T-cell (primary cell): ENCODE measurements at regions not wholly inside any gene's neighbourhood (a gene's known extent, or its start where the extent isn't known, plus 50 kb on each side); places are given as distances from the start of the nearest gene placed in this dataset.

Source experiments
- ATAC-seq, 4 experiments: fragments of 200-7000 bp in 3 of 4; fragments of 150-1000 bp in 1 of 4; cut with Tn5 transposase; replicated peaks in 1 of 4; 1 replicate in 3 of 4; 2 replicates in 1 of 4; pipeline ENCODE4 v1.10.0; 2021; ENCODE audit warnings: moderate library complexity in 3 of 4, mild to moderate bottlenecking in 2 of 4, moderate number of reproducible peaks in 1 of 4
- CTCF ChIA-PET, 2 donors: fragments of 300-600 bp; sonication (Branson Sonifier 250); formaldehyde crosslinking; loops; one replicate each; lab custom pipeline; 2022; ENCODE audit warnings: antibody characterized with exemption in 2 of 2; lab: Charles Lee
- POLR2A ChIA-PET, 2 donors: fragments of 300-600 bp; sonication (Branson Sonifier 250); formaldehyde crosslinking; loops; one replicate each; lab custom pipeline; 2022; ENCODE audit warnings: antibody characterized with exemption in 2 of 2; lab: Charles Lee
- DNase-seq, 35 experiments: peaks; one replicate each; pipeline versions ENCODE4 v3.0.0 to v3.0.0-alpha.2; 2013 to 2023
- H3K27ac ChIP-seq: one replicate; pipeline ENCODE4 v1.5.1; 2013; ENCODE audit warnings: low read length
- H3K27me3 ChIP-seq, 2 experiments: replicated peaks in 1 of 2; 1 replicate in 1 of 2; 2 replicates in 1 of 2; pipeline versions ENCODE4 v1.6.1 to v1.7.0; 2013; ENCODE audit warnings: low read length in 1 of 2, mixed read lengths in 1 of 2; ENCODE audit not compliant: control insufficient read depth in 2 of 2, insufficient read depth in 2 of 2; ENCODE audit errors: extremely low read depth in 1 of 2
- H3K36me3 ChIP-seq, 2 donors: 1 replicate in 1 of 2; 2 replicates in 1 of 2; pipeline versions ENCODE4 v1.6.1 to v1.7.0; 2013; ENCODE audit warnings: low read length in 1 of 2; ENCODE audit not compliant: control insufficient read depth in 2 of 2, insufficient read depth in 1 of 2; ENCODE audit errors: extremely low read depth in 1 of 2
- H3K4me1 ChIP-seq, 2 experiments: 1 replicate in 1 of 2; 2 replicates in 1 of 2; pipeline versions ENCODE4 v1.6.1 to v1.7.0; 2013; ENCODE audit warnings: low read length in 2 of 2, mixed read lengths in 1 of 2; ENCODE audit not compliant: insufficient read depth in 2 of 2, control insufficient read depth in 1 of 2; ENCODE audit errors: extremely low read depth in 1 of 2
- H3K4me3 ChIP-seq, 2 donors: 1 replicate in 1 of 2; 2 replicates in 1 of 2; pipeline versions ENCODE4 v1.5.1 to v1.7.0; 2013; ENCODE audit warnings: mild to moderate bottlenecking in 2 of 2, low read length in 1 of 2, moderate library complexity in 1 of 2; ENCODE audit not compliant: control insufficient read depth in 1 of 2; ENCODE audit errors: extremely low read depth in 1 of 2
- H3K9me3 ChIP-seq: 2 replicates; pipeline ENCODE4 v1.7.0; 2013
- H3K27ac Mint-ChIP-seq, 2 donors: one replicate each; pipeline ENCODE4 v1.8.0; 2020 to 2021; ENCODE audit warnings: mild to moderate bottlenecking in 2 of 2, mixed read lengths in 2 of 2
- H3K27me3 Mint-ChIP-seq, 2 donors: one replicate each; pipeline ENCODE4 v1.8.0; 2021 to 2022; ENCODE audit warnings: mixed read lengths in 2 of 2
- H3K36me3 Mint-ChIP-seq: one replicate; pipeline ENCODE4 v1.8.0; 2021; ENCODE audit warnings: mixed read lengths
- H3K4me1 Mint-ChIP-seq, 3 donors: one replicate each; pipeline ENCODE4 v1.8.0; 2020 to 2022; ENCODE audit warnings: mixed read lengths in 3 of 3, mild to moderate bottlenecking in 1 of 3
- H3K4me3 Mint-ChIP-seq, 3 donors: one replicate each; pipeline ENCODE4 v1.8.0; 2020 to 2022; ENCODE audit warnings: mild to moderate bottlenecking in 3 of 3, mixed read lengths in 3 of 3, moderate library complexity in 3 of 3
- H3K9me3 Mint-ChIP-seq, 3 donors: one replicate each; pipeline ENCODE4 v1.8.0; 2020 to 2022; ENCODE audit warnings: mixed read lengths in 3 of 3
- WGBS: methylation state at CpG from one replicate; pipeline ENCODE4 v1.1.5; 2013; ENCODE audit warnings: missing lambda C conversion rate; ENCODE audit not compliant: insufficient coverage; 5-methylcytosine and 5-hydroxymethylcytosine counted together

- POLR2A ChIA-PET = no interaction called here
- no peak overlapping the region for H3K27ac Mint-ChIP-seq
- H3K4me1 Mint-ChIP-seq = peaks cover 0 to 3% (median 0%) of the 10 kb centered on the region in 3 donors
- Histone ChIP-seq H3K9me3 (no peaks in the 10 kb centered on the region), H3K27ac (no peak overlapping the region), H3K4me1 (no peaks in the 10 kb centered on the region), H3K4me3 (no peak overlapping the region), H3K27me3 (peaks cover 0 to 22% of the 10 kb centered on the region in 2 experiments), H3K36me3 (no peaks in the 10 kb centered on the region)
- WGBS = no CpG with 5 or more reads among the region's 1 CpG
- H3K27me3 Mint-ChIP-seq = peaks cover 15 to 24% of the 10 kb centered on the region in 2 donors
- peaks cover 5 to 9% (median 7%) of the 10 kb centered on the region in 3 donors for H3K9me3 Mint-ChIP-seq
- H3K36me3 Mint-ChIP-seq = no peaks in the 10 kb centered on the region
- CTCF ChIA-PET = no interaction called here
- H3K4me3 Mint-ChIP-seq = no peak overlapping the region
- ATAC-seq = no peak
- DNase-seq = no peak
Observed at GRCh38 chr1:29713857-29714256, 477.5 kb downstream of the PTPRU start.

GRCh38 chr1:29712801-29713200 lies 476.5 kb downstream of the PTPRU start:
- Mint-ChIP-seq H3K9me3 (peaks cover 4 to 5% (median 4%) of the 10 kb centered on the region in 3 donors), H3K36me3 (no peaks in the 10 kb centered on the region), H3K27me3 (peaks cover 22 to 30% of the 10 kb centered on the region in 2 donors), H3K4me1 (peaks cover 0 to 5% (median 0%) of the 10 kb centered on the region in 3 donors), H3K27ac (no peak overlapping the region), H3K4me3 (no peak overlapping the region)
- H3K4me3 ChIP-seq = no peak overlapping the region
- ATAC-seq = no peak
- H3K36me3 ChIP-seq = no peaks in the 10 kb centered on the region
- peaks cover 0 to 29% of the 10 kb centered on the region in 2 experiments for H3K27me3 ChIP-seq
- no peaks in the 10 kb centered on the region for H3K9me3 ChIP-seq
- 77% methylated on average over 7 of the region's 7 CpGs for WGBS
- no peaks in the 10 kb centered on the region for H3K4me1 ChIP-seq
- ChIA-PET POLR2A (no interaction called here), CTCF (no interaction called here)
- DNase-seq = no peak
- no peak overlapping the region for H3K27ac ChIP-seq

DNA sequence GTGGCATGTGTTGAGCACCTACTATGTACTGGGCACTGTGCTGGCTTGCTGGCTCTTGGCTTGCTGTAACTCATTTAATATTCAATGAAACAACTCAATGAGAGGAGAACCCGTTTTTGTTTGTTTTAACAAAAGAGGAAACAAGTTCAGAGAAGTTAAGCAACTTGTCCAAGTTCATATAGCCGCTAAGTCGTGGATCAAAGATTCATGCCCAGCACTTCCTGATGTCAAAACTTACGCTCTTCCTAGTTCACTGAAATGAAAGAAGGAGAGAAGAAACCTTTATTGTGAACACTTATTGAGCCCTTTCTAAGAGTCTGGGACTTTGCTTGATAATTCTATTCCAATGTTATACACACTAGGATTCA lies 475.9 kb downstream of the PTPRU start:
- H3K4me3 Mint-ChIP-seq = no peak overlapping the region
- no peaks in the 10 kb centered on the region for H3K36me3 Mint-ChIP-seq
- 0% methylated on average over 1 of the region's 4 CpGs for WGBS
- no peak overlapping the region for H3K27ac Mint-ChIP-seq
- H3K27me3 Mint-ChIP-seq = peaks cover 24 to 32% of the 10 kb centered on the region in 2 donors
- Histone ChIP-seq H3K36me3 (no peaks in the 10 kb centered on the region), H3K27ac (no peak overlapping the region), H3K4me3 (no peak overlapping the region), H3K4me1 (no peaks in the 10 kb centered on the region), H3K27me3 (peaks cover 0 to 31% of the 10 kb centered on the region in 2 experiments), H3K9me3 (no peaks in the 10 kb centered on the region)
- ATAC-seq (no peak), DNase-seq (no peak)
- POLR2A ChIA-PET = no interaction called here
- peaks cover 0 to 5% (median 0%) of the 10 kb centered on the region in 3 donors for H3K4me1 Mint-ChIP-seq
- no peaks in the 10 kb centered on the region for H3K9me3 Mint-ChIP-seq
- CTCF ChIA-PET = no interaction called here

DNA sequence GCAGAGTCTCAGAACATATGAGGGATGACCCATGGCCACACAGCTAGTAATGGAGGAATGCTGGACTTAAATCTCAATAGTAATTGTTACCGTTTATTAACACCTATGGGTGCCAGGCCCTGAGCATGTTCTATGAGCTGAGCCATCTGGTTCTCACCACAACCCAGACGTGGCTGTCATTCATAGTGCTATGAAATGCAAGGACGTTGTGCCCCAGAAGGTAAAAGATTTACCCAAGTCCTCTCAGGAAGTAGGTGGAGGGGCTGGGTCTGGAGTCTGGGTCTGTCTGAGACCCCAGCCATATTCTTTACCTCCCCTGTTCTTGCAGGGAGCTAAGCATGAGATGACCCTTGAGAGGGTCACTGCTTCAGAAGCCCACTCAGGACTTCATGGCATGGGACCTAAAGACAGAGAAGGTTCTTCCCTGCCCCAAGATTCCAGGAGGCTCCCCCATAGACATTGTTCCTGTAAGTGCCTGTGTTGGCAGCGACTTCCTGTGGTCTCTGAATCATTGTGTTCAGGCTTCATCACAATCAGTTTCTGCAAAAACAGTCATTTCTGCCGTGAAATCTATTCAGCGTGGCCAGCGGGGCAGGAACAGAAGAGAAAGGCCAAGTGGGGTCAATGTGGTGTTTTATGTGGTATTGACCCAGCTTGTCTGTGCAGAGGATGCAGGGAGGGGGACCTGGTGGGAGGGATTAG lies 475.4 kb downstream of the PTPRU start:
- no peak for DNase-seq
- peaks cover 26 to 33% of the 10 kb centered on the region in 2 donors for H3K27me3 Mint-ChIP-seq
- no peak overlapping the region for H3K27ac Mint-ChIP-seq
- H3K4me1 ChIP-seq = no peaks in the 10 kb centered on the region
- ATAC-seq = no peak
- 26% methylated on average over 6 of the region's 7 CpGs for WGBS
- no peaks in the 10 kb centered on the region for H3K36me3 Mint-ChIP-seq
- peaks cover 0 to 5% (median 0%) of the 10 kb centered on the region in 3 donors for H3K4me1 Mint-ChIP-seq
- H3K27ac ChIP-seq = no peak overlapping the region
- no peak overlapping the region for H3K4me3 Mint-ChIP-seq
- CTCF ChIA-PET = no interaction called here
- peaks cover 0 to 34% of the 10 kb centered on the region in 2 experiments for H3K27me3 ChIP-seq
- H3K9me3 ChIP-seq = no peaks in the 10 kb centered on the region
- no peak overlapping the region for H3K4me3 ChIP-seq
- POLR2A ChIA-PET = no interaction called here
- H3K36me3 ChIP-seq = no peaks in the 10 kb centered on the region
- H3K9me3 Mint-ChIP-seq = no peaks in the 10 kb centered on the region

GRCh38 chr1:29709704-29710280 lies 473.5 kb downstream of the PTPRU start:
- ATAC-seq = no peak
- H3K27me3 Mint-ChIP-seq = peaks cover 46 to 47% of the 10 kb centered on the region in 2 donors

DNA sequence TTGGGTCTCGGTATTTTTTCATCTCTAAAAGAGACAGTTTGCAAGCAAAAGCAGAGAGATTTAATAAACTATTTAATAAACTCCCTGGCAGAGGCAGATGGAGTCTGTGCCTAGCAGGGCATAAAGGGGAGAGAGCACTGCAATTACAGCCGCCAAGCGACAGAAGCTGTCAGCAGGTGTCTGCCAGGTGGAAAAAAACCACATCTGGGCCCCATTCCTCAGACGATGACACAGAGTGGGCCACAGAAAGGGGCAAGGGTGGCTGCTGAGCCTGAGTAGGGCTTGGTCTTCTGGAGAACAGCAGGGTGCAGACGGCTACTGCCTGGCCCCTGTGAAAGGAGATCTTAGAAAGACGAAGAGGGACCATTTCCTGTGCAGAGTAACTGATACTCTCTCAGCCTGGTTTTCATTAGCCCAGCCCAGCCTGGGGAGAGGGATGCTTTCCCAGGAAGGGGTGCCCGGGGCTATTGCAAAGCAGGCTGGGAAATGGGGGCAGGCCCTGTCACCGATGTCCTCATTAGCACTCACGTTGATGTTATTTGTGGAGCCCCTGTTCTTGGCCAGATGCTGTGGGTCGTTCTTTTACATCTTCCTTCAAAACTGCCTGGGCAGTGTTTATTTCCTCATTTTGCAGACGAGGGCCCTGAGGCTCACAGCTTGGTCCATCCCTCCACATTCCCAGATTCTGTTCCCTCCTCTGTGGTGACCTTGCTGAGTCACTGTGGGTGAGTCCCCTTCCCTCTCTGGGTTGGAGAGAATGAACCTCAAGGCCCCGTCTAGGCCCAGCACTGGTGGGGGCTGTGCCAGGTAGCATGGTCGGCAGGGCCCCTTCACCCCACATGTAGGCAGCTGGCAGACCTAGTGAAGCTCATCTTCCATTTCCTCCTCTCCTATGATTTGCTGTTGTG lies 472.7 kb downstream of the PTPRU start:
- ChIA-PET POLR2A (no interaction called here), CTCF (no interaction called here)
- Mint-ChIP-seq H3K27ac (no peak overlapping the region), H3K4me3 (no peak overlapping the region), H3K9me3 (no peaks in the 10 kb centered on the region), H3K36me3 (no peaks in the 10 kb centered on the region), H3K4me1 (peaks cover 0 to 5% (median 0%) of the 10 kb centered on the region in 3 donors), H3K27me3 (peaks cover 45 to 50% of the 10 kb centered on the region in 2 donors)
- DNase-seq (no peak), ATAC-seq (no peak)
- H3K4me1 ChIP-seq = no peaks in the 10 kb centered on the region
- no peaks in the 10 kb centered on the region for H3K36me3 ChIP-seq
- no peak overlapping the region for H3K4me3 ChIP-seq
- peaks cover 0 to 45% of the 10 kb centered on the region in 2 experiments for H3K27me3 ChIP-seq
- no peak overlapping the region for H3K27ac ChIP-seq
- 42% methylated on average over 7 of the region's 13 CpGs for WGBS
- H3K9me3 ChIP-seq = no peaks in the 10 kb centered on the region

More at GRCh38 chr1:29709704-29710280, 473.5 kb downstream of the PTPRU start:
- H3K4me3 Mint-ChIP-seq = no peak overlapping the region
- no peaks in the 10 kb centered on the region for H3K9me3 Mint-ChIP-seq
- WGBS = 51% methylated on average over 7 of the region's 9 CpGs
- no peak overlapping the region for H3K27ac Mint-ChIP-seq
- no peak for DNase-seq
- H3K36me3 ChIP-seq = no peaks in the 10 kb centered on the region
- H3K4me3 ChIP-seq = no peak overlapping the region
- ChIA-PET POLR2A (no interaction called here), CTCF (no interaction called here)
- H3K4me1 ChIP-seq = no peaks in the 10 kb centered on the region
- H3K27me3 ChIP-seq = peaks cover 0 to 46% of the 10 kb centered on the region in 2 experiments
- peaks cover 0 to 5% (median 0%) of the 10 kb centered on the region in 3 donors for H3K4me1 Mint-ChIP-seq
- H3K36me3 Mint-ChIP-seq = no peaks in the 10 kb centered on the region
- no peak overlapping the region for H3K27ac ChIP-seq
- no peaks in the 10 kb centered on the region for H3K9me3 ChIP-seq
